H1 (cell line): ENCODE measurements at regions not wholly inside any gene's neighbourhood (a gene's known extent, or its start where the extent isn't known, plus 50 kb on each side); places are given as distances from the start of the nearest gene placed in this dataset.

ENCODE experiments used
- CTCF ChIA-PET: fragments of 300-600 bp; sonication (Branson Sonifier 250); formaldehyde crosslinking; loops from one replicate; lab custom pipeline; 2021; ENCODE audit not compliant: partially characterized antibody; lab: Charles Lee
- POLR2A ChIA-PET: fragments of 300-600 bp; sonication (Branson Sonifier 250); formaldehyde crosslinking; loops from one replicate; lab custom pipeline; 2021; ENCODE audit warnings: inconsistent platforms; ENCODE audit not compliant: partially characterized antibody; lab: Charles Lee
- DNase-seq, 2 experiments: peaks; one replicate each; pipeline versions ENCODE4 v3.0.0 to v3.0.0-alpha.2; 2010 to 2022; ENCODE audit warnings: low spot score in 2 of 2, low read depth in 1 of 2, mixed read lengths in 1 of 2
- FAIRE-seq: peaks from 2 replicates; lab custom pipeline; 2011; peaks lifted over from hg19 to GRCh38; lab: Jason Lieb, UNC
- H2AFZ ChIP-seq: 2 replicates; pipeline ENCODE4 v1.8.1; 2012; ENCODE audit warnings: low read length, inconsistent platforms
- H2AK5ac ChIP-seq: 2 replicates; pipeline ENCODE4 v1.6.1; 2013; ENCODE audit warnings: low read depth, low read length
- H2BK120ac ChIP-seq: replicated peaks from 2 replicates; pipeline ENCODE3; 2013; ENCODE audit warnings: low read depth, low read length, inconsistent platforms
- H2BK12ac ChIP-seq: 2 replicates; pipeline ENCODE4 v1.6.1; 2013; ENCODE audit warnings: low read depth, low read length
- H2BK15ac ChIP-seq: 2 replicates; pipeline ENCODE4 v1.6.1; 2013; ENCODE audit warnings: low read length
- H2BK20ac ChIP-seq: 2 replicates; pipeline ENCODE4 v1.6.1; 2013; ENCODE audit warnings: low read length
- H2BK5ac ChIP-seq: 2 replicates; pipeline ENCODE4 v1.6.1; 2013; ENCODE audit warnings: low read depth, low read length
- H3K14ac ChIP-seq: 2 replicates; pipeline ENCODE4 v1.6.1; 2013; ENCODE audit warnings: inconsistent platforms; ENCODE audit not compliant: insufficient read length
- H3K18ac ChIP-seq: 2 replicates; pipeline ENCODE4 v1.6.1; 2013; ENCODE audit warnings: low read length; ENCODE audit errors: extremely low read depth
- H3K23ac ChIP-seq: 2 replicates; pipeline ENCODE4 v1.6.1; 2013; ENCODE audit warnings: inconsistent platforms; ENCODE audit not compliant: insufficient read length
- H3K23me2 ChIP-seq: 2 replicates; pipeline ENCODE4 v1.6.1; 2013; ENCODE audit warnings: low read depth, low read length
- H3K27ac ChIP-seq: 2 replicates; pipeline ENCODE4 v1.6.1; 2011; ENCODE audit warnings: low read depth, low read length, inconsistent platforms
- H3K27me3 ChIP-seq, 4 experiments: replicated peaks in 1 of 4; 1 replicate in 1 of 4; 2 replicates in 3 of 4; pipeline versions ENCODE4 v1.6.1 to v1.8.1; 2011 to 2013; ENCODE audit warnings: low read length in 3 of 4, mild to moderate bottlenecking in 3 of 4, inconsistent platforms in 2 of 4, mixed read lengths in 2 of 4, moderate library complexity in 1 of 4; ENCODE audit not compliant: control insufficient read depth in 3 of 4, insufficient read depth in 3 of 4; ENCODE audit errors: extremely low read depth in 1 of 4
- H3K36me3 ChIP-seq, 4 experiments: 2 replicates each; pipeline versions ENCODE4 v1.6.1 to v1.8.1; 2011 to 2013; ENCODE audit warnings: mild to moderate bottlenecking in 4 of 4, low read length in 3 of 4, moderate library complexity in 2 of 4, control low read depth in 1 of 4, inconsistent platforms in 1 of 4; ENCODE audit not compliant: insufficient read depth in 4 of 4, control insufficient read depth in 2 of 4
- H3K4ac ChIP-seq: replicated peaks from 2 replicates; pipeline ENCODE3; 2013; ENCODE audit warnings: low read length, low read depth, mixed read lengths, inconsistent platforms; ENCODE audit not compliant: insufficient read length
- H3K4me1 ChIP-seq, 4 experiments: replicated peaks in 1 of 4; 1 replicate in 1 of 4; 2 replicates in 3 of 4; pipeline versions ENCODE4 v1.6.1 to v1.8.1; 2011 to 2013; ENCODE audit warnings: low read length in 3 of 4, inconsistent platforms in 2 of 4, mixed read lengths in 1 of 4; ENCODE audit not compliant: insufficient read depth in 4 of 4, control insufficient read depth in 3 of 4
- H3K4me2 ChIP-seq, 2 experiments: 2 replicates each; pipeline versions ENCODE4 v1.6.1 to v1.8.1; 2011 to 2013; ENCODE audit warnings: low read depth in 2 of 2, low read length in 2 of 2, control low read depth in 1 of 2, inconsistent platforms in 1 of 2, mild to moderate bottlenecking in 1 of 2; ENCODE audit not compliant: insufficient read depth in 1 of 2
- H3K4me3 ChIP-seq, 4 experiments: fragments of 200-600, 300-600 bp in 1 of 4; sonication (generic), shearing (Covaris generic), sonication (Bioruptor Twin) in 1 of 4; 2 replicates each; pipeline versions ENCODE4 v1.5.1 to v1.8.1; 2011 to 2016; ENCODE audit warnings: low read length in 4 of 4, low read depth in 3 of 4, control low read depth in 2 of 4, inconsistent platforms in 2 of 4, mild to moderate bottlenecking in 2 of 4, mixed read lengths in 1 of 4, moderate library complexity in 1 of 4; ENCODE audit not compliant: insufficient read depth in 2 of 4; ENCODE audit errors: extremely low read depth in 1 of 4
- H3K56ac ChIP-seq: replicated peaks from 2 replicates; pipeline ENCODE3; 2013; ENCODE audit warnings: low read depth, mild to moderate bottlenecking, mixed read lengths, low read length, inconsistent platforms; ENCODE audit not compliant: insufficient read length
- H3K79me1 ChIP-seq: 2 replicates; pipeline ENCODE4 v1.6.1; 2013; ENCODE audit warnings: low read depth, low read length, control low read depth
- H3K79me2 ChIP-seq, 2 experiments: 2 replicates each; pipeline versions ENCODE4 v1.6.1 to v1.8.1; 2012 to 2013; ENCODE audit warnings: low read length in 2 of 2, mild to moderate bottlenecking in 2 of 2, inconsistent platforms in 1 of 2; ENCODE audit not compliant: insufficient read depth in 2 of 2, control insufficient read depth in 1 of 2
- H3K9ac ChIP-seq, 4 experiments: replicated peaks in 1 of 4; 1 replicate in 1 of 4; 2 replicates in 3 of 4; pipeline versions ENCODE4 v1.6.1 to v1.8.1; 2011 to 2013; ENCODE audit warnings: low read depth in 3 of 4, low read length in 3 of 4, control low read depth in 2 of 4, mild to moderate bottlenecking in 2 of 4, moderate library complexity in 2 of 4, inconsistent platforms in 1 of 4; ENCODE audit errors: extremely low read depth in 1 of 4
- H3K9me3 ChIP-seq, 2 experiments: 2 replicates each; pipeline versions ENCODE4 v1.6.1 to v1.8.1; 2012 to 2013; ENCODE audit warnings: mild to moderate bottlenecking in 2 of 2, moderate library complexity in 2 of 2, control low read depth in 1 of 2, inconsistent platforms in 1 of 2, low read depth in 1 of 2, low read length in 1 of 2, mixed read lengths in 1 of 2; ENCODE audit not compliant: insufficient read depth in 2 of 2
- H4K20me1 ChIP-seq, 2 experiments: replicated peaks in 1 of 2; 2 replicates each; pipeline versions ENCODE3 to v1.8.1; 2011 to 2013; ENCODE audit warnings: inconsistent platforms in 2 of 2, low read length in 2 of 2, mild to moderate bottlenecking in 1 of 2; ENCODE audit not compliant: insufficient read depth in 2 of 2, control insufficient read depth in 1 of 2
- H4K5ac ChIP-seq: 2 replicates; pipeline ENCODE4 v1.6.1; 2013; ENCODE audit warnings: low read length, low read depth, mixed read lengths, inconsistent platforms; ENCODE audit not compliant: insufficient read length
- H4K8ac ChIP-seq: 2 replicates; pipeline ENCODE4 v1.8.0; 2013; ENCODE audit warnings: mild to moderate bottlenecking, moderate library complexity, low read length, inconsistent platforms; ENCODE audit not compliant: insufficient read depth; ENCODE audit errors: extremely low read depth
- H4K91ac ChIP-seq: replicated peaks from 2 replicates; pipeline ENCODE3; 2013; ENCODE audit warnings: low read length, mixed read lengths, inconsistent platforms; ENCODE audit not compliant: insufficient read length
- BRCA1 ChIP-seq: IDR thresholded peaks from 2 replicates; pipeline ENCODE4 v1.6.1; 2012; ENCODE audit warnings: low read depth, low read length, improper control_type of control experiment
- GABPA ChIP-seq: IDR thresholded peaks from 2 replicates; pipeline ENCODE4 v1.6.1; 2011; ENCODE audit warnings: mild to moderate bottlenecking, low read length, moderate library complexity, borderline replicate concordance; ENCODE audit not compliant: insufficient read depth
- HDAC2 ChIP-seq, 2 experiments: fragments of 300-600 bp in 1 of 2; sonication (generic) in 1 of 2; IDR thresholded peaks; 2 replicates each; pipeline ENCODE4 v1.6.1; 2011 to 2012; ENCODE audit warnings: low read depth in 2 of 2, low read length in 2 of 2, mild to moderate bottlenecking in 2 of 2, moderate library complexity in 2 of 2, borderline replicate concordance in 1 of 2, inconsistent platforms in 1 of 2
- JUN ChIP-seq: IDR thresholded peaks from 2 replicates; pipeline ENCODE4 v1.6.1; 2011; ENCODE audit warnings: low read depth, mild to moderate bottlenecking, improper control_type of control experiment, low read length
- JUND ChIP-seq: IDR thresholded peaks from 2 replicates; pipeline ENCODE4 v1.6.1; 2011; ENCODE audit warnings: mild to moderate bottlenecking, improper control_type of control experiment, low read length
- KDM4A ChIP-seq: IDR thresholded peaks from one replicate; pipeline ENCODE4 v1.7.1; 2012; ENCODE audit warnings: low read depth, mild to moderate bottlenecking, moderate library complexity, low read length, inconsistent platforms; ENCODE audit not compliant: severe bottlenecking
- MAFK ChIP-seq: IDR thresholded peaks from 2 replicates; pipeline ENCODE4 v1.6.1; 2012; ENCODE audit warnings: low read depth, mild to moderate bottlenecking, improper control_type of control experiment, low read length
- RAD21 ChIP-seq, 2 experiments: IDR thresholded peaks in 1 of 2; conservative IDR thresholded peaks in 1 of 2; 2 replicates each; pipeline ENCODE4 v1.6.1; 2011; ENCODE audit warnings: low read depth in 2 of 2, low read length in 2 of 2, improper control_type of control experiment in 1 of 2, inconsistent platforms in 1 of 2, mild to moderate bottlenecking in 1 of 2, moderate library complexity in 1 of 2
- RXRA ChIP-seq: IDR thresholded peaks from 2 replicates; pipeline ENCODE4 v1.6.1; 2011; ENCODE audit warnings: low read depth, mild to moderate bottlenecking, low read length, moderate library complexity; ENCODE audit not compliant: insufficient read depth
- WGBS, 2 experiments: shearing (Covaris generic) in 1 of 2; methylation state at CpG; one replicate each; pipeline versions ENCODE4 v1.1.6 to v1.1.7; 2013 to 2015; ENCODE audit warnings: low lambda C conversion rate in 2 of 2, mixed read lengths in 2 of 2, inconsistent platforms in 1 of 2, low coverage in 1 of 2, missing lambda C conversion rate in 1 of 2; ENCODE audit not compliant: insufficient replicate concordance in 2 of 2, insufficient coverage in 1 of 2, insufficient read length in 1 of 2; ENCODE audit errors: extremely low coverage in 1 of 2, missing lambda C conversion rate in 1 of 2; 5-methylcytosine and 5-hydroxymethylcytosine counted together
- TF ChIP-seq, protein P1 (sequence below), 3 experiments: IDR thresholded peaks; 1 replicate in 2 of 3; 2 replicates in 1 of 3; pipeline versions ENCODE4 v1.5.1 to v1.6.1; 2011; ENCODE audit warnings: low read length in 3 of 3, mild to moderate bottlenecking in 3 of 3, inconsistent platforms in 2 of 3, low read depth in 1 of 3, moderate library complexity in 1 of 3; ENCODE audit not compliant: insufficient read depth in 1 of 3; ENCODE audit errors: control extremely low read depth in 1 of 3

DNA sequence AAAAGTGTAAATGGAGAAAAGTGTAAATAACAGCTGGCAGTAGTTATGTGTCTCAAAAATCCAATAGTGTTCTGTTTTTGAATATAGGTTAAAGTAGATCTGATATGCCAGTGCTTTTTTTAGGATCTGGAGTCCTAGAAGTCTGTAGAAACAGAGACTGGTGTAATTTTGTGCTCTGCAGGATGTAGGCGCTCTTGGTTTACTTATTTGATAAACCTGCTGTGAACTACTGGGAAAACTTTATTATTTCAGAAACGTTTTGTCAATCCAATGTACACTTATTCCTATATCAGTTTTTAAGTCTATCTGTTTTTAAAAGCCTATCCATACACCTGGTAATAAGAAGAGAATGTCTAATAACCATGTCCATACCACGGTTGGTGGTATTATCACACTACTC lies 530.8 kb upstream of the ZNF804A start:
- no peaks in the 10 kb centered on the region for H3K27me3 ChIP-seq
- no peaks in the 10 kb centered on the region for H3K79me1 ChIP-seq
- no peaks in the 10 kb centered on the region for H3K79me2 ChIP-seq
- no peak overlapping the region for H4K5ac ChIP-seq
- CTCF ChIA-PET, result interaction anchor here (0.6 to 1.6 kb wide), 10 partner anchors 11 to 816 kb away, joined by 3 to 7 read pairs (median 4); no protein-coding TSS in a partner anchor
- H3K56ac ChIP-seq, result no peak overlapping the region
- no peak for FAIRE-seq
- no peak overlapping the region for H3K14ac ChIP-seq
- no peaks in the 10 kb centered on the region for H3K36me3 ChIP-seq
- no peak overlapping the region for H3K23ac ChIP-seq
- H2BK20ac ChIP-seq, result no peak overlapping the region
- no peak overlapping the region for H4K8ac ChIP-seq
- TF ChIP-seq, protein P1, sequence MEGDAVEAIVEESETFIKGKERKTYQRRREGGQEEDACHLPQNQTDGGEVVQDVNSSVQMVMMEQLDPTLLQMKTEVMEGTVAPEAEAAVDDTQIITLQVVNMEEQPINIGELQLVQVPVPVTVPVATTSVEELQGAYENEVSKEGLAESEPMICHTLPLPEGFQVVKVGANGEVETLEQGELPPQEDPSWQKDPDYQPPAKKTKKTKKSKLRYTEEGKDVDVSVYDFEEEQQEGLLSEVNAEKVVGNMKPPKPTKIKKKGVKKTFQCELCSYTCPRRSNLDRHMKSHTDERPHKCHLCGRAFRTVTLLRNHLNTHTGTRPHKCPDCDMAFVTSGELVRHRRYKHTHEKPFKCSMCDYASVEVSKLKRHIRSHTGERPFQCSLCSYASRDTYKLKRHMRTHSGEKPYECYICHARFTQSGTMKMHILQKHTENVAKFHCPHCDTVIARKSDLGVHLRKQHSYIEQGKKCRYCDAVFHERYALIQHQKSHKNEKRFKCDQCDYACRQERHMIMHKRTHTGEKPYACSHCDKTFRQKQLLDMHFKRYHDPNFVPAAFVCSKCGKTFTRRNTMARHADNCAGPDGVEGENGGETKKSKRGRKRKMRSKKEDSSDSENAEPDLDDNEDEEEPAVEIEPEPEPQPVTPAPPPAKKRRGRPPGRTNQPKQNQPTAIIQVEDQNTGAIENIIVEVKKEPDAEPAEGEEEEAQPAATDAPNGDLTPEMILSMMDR (IDR thresholded peaks at IDR 0.05; ENCODE audit: control extremely low read depth in 1 of 3, insufficient read depth in 1 of 3, low read depth in 1 of 3, low read length in 3 of 3), result peak in 2 of 3 experiments; percentile 39 to 53; a peak in 2 of 4 replicates
- TF ChIP-seq JUN, result no peak
- TF ChIP-seq MAFK, result no peak
- no peak for TF ChIP-seq GABPA
- TF ChIP-seq BRCA1, result no peak
- no peak for TF ChIP-seq KDM4A
- TF ChIP-seq RAD21 (IDR thresholded peaks at IDR 0.05 in 1 of 2, conservative IDR thresholded peaks at IDR 0.05 in 1 of 2; ENCODE audit: low read depth in 2 of 2, low read length in 2 of 2), result peak; percentile 72 to 76
- TF ChIP-seq JUND, result no peak
- no peak for TF ChIP-seq RXRA
- no peak for TF ChIP-seq HDAC2 (IDR thresholded peaks at IDR 0.05; ENCODE audit: borderline replicate concordance in 1 of 2, low read depth in 2 of 2, low read length in 2 of 2)
- no peaks in the 10 kb centered on the region for H3K9me3 ChIP-seq
- H4K20me1 ChIP-seq, result no peaks in the 10 kb centered on the region
- no peaks in the 10 kb centered on the region for H3K4me1 ChIP-seq
- no peak overlapping the region for H2BK5ac ChIP-seq
- H2BK12ac ChIP-seq, result no peak overlapping the region
- H3K4ac ChIP-seq, result no peak overlapping the region
- no peak overlapping the region for H2BK120ac ChIP-seq
- H3K27ac ChIP-seq, result no peak overlapping the region
- no peak overlapping the region for H2AK5ac ChIP-seq
- no peak overlapping the region for H2AFZ ChIP-seq
- no peak overlapping the region for H4K91ac ChIP-seq
- H3K9ac ChIP-seq, result no peak overlapping the region
- H3K4me3 ChIP-seq, result no peak overlapping the region
- no peaks in the 10 kb centered on the region for H3K23me2 ChIP-seq
- H3K4me2 ChIP-seq, result no peak overlapping the region
- 52% methylated on average over 3 of the region's 3 CpGs; no CpG with 5 or more reads in 1 of the 2 experiments for WGBS, 2 experiments
- POLR2A ChIA-PET, result interaction anchor here (0.6 kb wide), 1 partner anchor 1131 kb away, joined by 4 read pairs; no protein-coding TSS in a partner anchor
- no peak for DNase-seq
- H2BK15ac ChIP-seq, result no peak overlapping the region
- H3K18ac ChIP-seq, result no peak overlapping the region
